Endothelial cell of umbilical vein (primary cell): ENCODE measurements at regions not wholly inside any gene's neighbourhood (a gene's known extent, or its start where the extent isn't known, plus 50 kb on each side); places are given as distances from the start of the nearest gene placed in this dataset.

Experiments
- BruUV-seq: library from RNA; stranded (reverse); fragments of 400-500 nt; replicated peaks from 2 replicates; lab custom pipeline; 2021; lab: Mats Ljungman, UMichigan
- CTCF ChIA-PET: fragments of 300-600, 350-600 bp; sonication (Branson Sonifier 250); formaldehyde crosslinking; loops from one replicate; lab custom pipeline; 2021; ENCODE audit warnings: antibody characterized with exemption, inconsistent platforms; lab: Charles Lee
- POLR2A ChIA-PET: fragments of 300-600, 350-600 bp; sonication (Branson Sonifier 250); formaldehyde crosslinking; loops from one replicate; lab custom pipeline; 2021; ENCODE audit warnings: antibody characterized with exemption, inconsistent platforms; lab: Charles Lee
- DNase-seq: peaks from one replicate; pipeline ENCODE4 v3.0.0-alpha.2; 2011; ENCODE audit warnings: low read depth, low spot score
- FAIRE-seq: peaks from 2 replicates; lab custom pipeline; 2011; peaks lifted over from hg19 to GRCh38; lab: Jason Lieb, UNC
- H2AFZ ChIP-seq: 2 replicates; pipeline ENCODE4 v1.6.0; 2012; ENCODE audit warnings: low read depth, low read length, control low read depth, inconsistent platforms
- H3K27ac ChIP-seq: 2 replicates; pipeline ENCODE4 v1.5.1; 2011; ENCODE audit warnings: low read depth, mild to moderate bottlenecking, control low read depth, low read length, moderate library complexity; ENCODE audit not compliant: insufficient read depth
- H3K27me3 ChIP-seq, 2 experiments: 2 replicates each; pipeline versions ENCODE4 v1.6.0 to v1.6.1; 2011; ENCODE audit warnings: low read length in 2 of 2, mixed read lengths in 1 of 2; ENCODE audit not compliant: control insufficient read depth in 2 of 2, insufficient read depth in 2 of 2
- H3K36me3 ChIP-seq, 2 experiments: 2 replicates in 1 of 2; 3 replicates in 1 of 2; pipeline ENCODE4 v1.5.1; 2011; ENCODE audit warnings: low read length in 2 of 2, mild to moderate bottlenecking in 1 of 2, moderate library complexity in 1 of 2; ENCODE audit not compliant: control insufficient read depth in 2 of 2, insufficient read depth in 2 of 2; ENCODE audit errors: extremely low read depth in 1 of 2
- H3K4me1 ChIP-seq: 3 replicates; pipeline ENCODE4 v1.5.1; 2011; ENCODE audit warnings: mild to moderate bottlenecking, low read length; ENCODE audit not compliant: control insufficient read depth, insufficient read depth; ENCODE audit errors: extremely low read depth
- H3K4me2 ChIP-seq: 2 replicates; pipeline ENCODE4 v1.6.1; 2011; ENCODE audit warnings: low read length, control low read depth, mixed read lengths; ENCODE audit not compliant: insufficient read depth
- H3K4me3 ChIP-seq, 3 experiments: fragments of 200-600 bp in 1 of 3; sonication (generic), shearing (Covaris generic) in 1 of 3; replicated peaks in 1 of 3; 2 replicates each; pipeline ENCODE4 v1.5.1; 2011 to 2016; ENCODE audit warnings: control low read depth in 3 of 3, low read length in 3 of 3, mild to moderate bottlenecking in 2 of 3, inconsistent platforms in 1 of 3, low read depth in 1 of 3, moderate library complexity in 1 of 3; ENCODE audit not compliant: insufficient read depth in 1 of 3
- H3K79me2 ChIP-seq: 2 replicates; pipeline ENCODE4 v1.6.0; 2012; ENCODE audit warnings: low read length, inconsistent platforms; ENCODE audit not compliant: control insufficient read depth, insufficient read depth
- H3K9ac ChIP-seq: replicated peaks from 2 replicates; pipeline ENCODE3; 2011; ENCODE audit warnings: low read length, control low read depth; ENCODE audit not compliant: insufficient read depth; ENCODE audit errors: extremely low read depth
- H3K9me1 ChIP-seq: replicated peaks from 3 replicates; pipeline ENCODE4 v1.6.0; 2011; ENCODE audit warnings: mild to moderate bottlenecking, low read length; ENCODE audit not compliant: control insufficient read depth, insufficient read depth; ENCODE audit errors: extremely low read depth
- H3K9me3 ChIP-seq: replicated peaks from 2 replicates; pipeline ENCODE4 v1.5.1; 2012; ENCODE audit warnings: low read length, inconsistent platforms; ENCODE audit not compliant: control insufficient read depth, insufficient read depth
- H4K20me1 ChIP-seq: replicated peaks from 2 replicates; pipeline ENCODE3; 2011; ENCODE audit warnings: mild to moderate bottlenecking, low read length; ENCODE audit not compliant: control insufficient read depth, insufficient read depth; ENCODE audit errors: extremely low read depth
- CTCF ChIP-seq, 2 donors: IDR thresholded peaks; 1 replicate in 1 of 2; 2 replicates in 1 of 2; pipeline ENCODE4 v1.5.1; 2011; ENCODE audit warnings: low read length in 2 of 2, mild to moderate bottlenecking in 2 of 2, moderate library complexity in 2 of 2, control low read depth in 1 of 2, inconsistent platforms in 1 of 2, low read depth in 1 of 2; ENCODE audit not compliant: insufficient read depth in 1 of 2; ENCODE audit errors: extremely low read depth in 1 of 2
- EZH2 ChIP-seq: IDR thresholded peaks from 2 replicates; pipeline ENCODE4 v1.6.1; 2012; ENCODE audit warnings: borderline replicate concordance, low read depth, mild to moderate bottlenecking, moderate library complexity, low read length, inconsistent platforms; ENCODE audit not compliant: severe bottlenecking
- FOS ChIP-seq: IDR thresholded peaks from 2 replicates; pipeline ENCODE4 v1.6.1; 2011; ENCODE audit warnings: mild to moderate bottlenecking, low read length, moderate library complexity, borderline replicate concordance; ENCODE audit not compliant: insufficient read depth
- GATA2 ChIP-seq: IDR thresholded peaks from 2 replicates; pipeline ENCODE4 v1.7.0; 2011; ENCODE audit warnings: low read depth, mild to moderate bottlenecking, moderate library complexity, mixed read lengths, low read length; ENCODE audit not compliant: insufficient read length, insufficient read depth
- JUN ChIP-seq: IDR thresholded peaks from 2 replicates; pipeline ENCODE4 v1.6.1; 2011; ENCODE audit warnings: borderline replicate concordance, low read depth; ENCODE audit not compliant: insufficient read length, insufficient read depth
- MAX ChIP-seq: IDR thresholded peaks from 2 replicates; pipeline ENCODE4 v1.6.1; 2011; ENCODE audit not compliant: insufficient read depth, insufficient read length
- MYC ChIP-seq: IDR thresholded peaks from one replicate; pipeline ENCODE4 v1.6.1; 2011; ENCODE audit warnings: mild to moderate bottlenecking, low read depth, low read length
- POLR2A ChIP-seq: IDR thresholded peaks from 2 replicates; pipeline ENCODE4 v1.6.1; 2012; ENCODE audit warnings: low read depth, mild to moderate bottlenecking, control low read depth, low read length
- POLR2AphosphoS5 ChIP-seq: IDR thresholded peaks from 2 replicates; pipeline ENCODE4 v1.6.1; 2012; ENCODE audit warnings: low read depth, mild to moderate bottlenecking, control low read depth, low read length, moderate library complexity; ENCODE audit not compliant: insufficient read depth
- dilution Hi-C: fragments of 300-500 bp; cut with MboI; formaldehyde crosslinking; loops from one replicate; pipeline ENCODE4 v1.15.0; 2019; ENCODE audit warnings: low sequenced_read_pairs; ENCODE audit not compliant: extremely low pct_ligation_motif_present
- intact Hi-C: fragments of 100-400 bp; cut with micrococcal nuclease; formaldehyde crosslinking; loops from one replicate; pipeline ENCODE4 v1.10.0; 2022

- no peak for DNase-seq
- H3K79me2 ChIP-seq, result no peaks in the 10 kb centered on the region
- H3K27me3 ChIP-seq, result no peaks in the 10 kb centered on the region
- intact Hi-C loops, result no loop called here
- CTCF ChIA-PET, result no interaction called here
- no peak overlapping the region for H3K4me3 ChIP-seq
- H3K9ac ChIP-seq, result no peak overlapping the region
- H3K27ac ChIP-seq, result no peak overlapping the region
- no peak for TF ChIP-seq MYC
- TF ChIP-seq POLR2A, result no peak
- no peak for TF ChIP-seq CTCF (IDR thresholded peaks at IDR 0.05; ENCODE audit: extremely low read depth in 1 of 2, insufficient read depth in 1 of 2, low read depth in 1 of 2, low read length in 2 of 2)
- no peak for TF ChIP-seq GATA2
- no peak for TF ChIP-seq POLR2AphosphoS5
- TF ChIP-seq MAX, result no peak
- TF ChIP-seq FOS, result no peak
- no peak for TF ChIP-seq EZH2
- no peak for TF ChIP-seq JUN
- no peaks in the 10 kb centered on the region for H3K9me3 ChIP-seq
- BruUV-seq, result no TSS peak
- H3K4me2 ChIP-seq, result no peak overlapping the region
- H3K9me1 ChIP-seq, result no peaks in the 10 kb centered on the region
- no peaks in the 10 kb centered on the region for H3K36me3 ChIP-seq
- POLR2A ChIA-PET, result no interaction called here
- no peaks in the 10 kb centered on the region for H4K20me1 ChIP-seq
- no peak for FAIRE-seq
- dilution Hi-C loops, result no loop called here
- no peak overlapping the region for H2AFZ ChIP-seq
- H3K4me1 ChIP-seq, result no peaks in the 10 kb centered on the region
Observed at GRCh38 chr16:56063111-56063510, 128.2 kb upstream of the GNAO1 start.
